CD8-positive, alpha-beta memory T cell (primary cell): ENCODE measurements at regions not wholly inside any gene's neighbourhood (a gene's known extent, or its start where the extent isn't known, plus 50 kb on each side); places are given as distances from the start of the nearest gene placed in this dataset.

ENCODE experiments used
- CTCF ChIA-PET: fragments of 350-600 bp; sonication (Branson Sonifier 250); formaldehyde crosslinking; loops from one replicate; lab custom pipeline; 2021; ENCODE audit warnings: antibody characterized with exemption; lab: Charles Lee
- POLR2A ChIA-PET: fragments of 350-600 bp; sonication (Branson Sonifier 250); formaldehyde crosslinking; loops from one replicate; lab custom pipeline; 2021; ENCODE audit warnings: antibody characterized with exemption; lab: Charles Lee
- DNase-seq, 5 donors: peaks; one replicate each; pipeline versions ENCODE4 v3.0.0 to v3.0.0-alpha.2; 2020 to 2022; ENCODE audit warnings: mixed read lengths in 1 of 5
- H3K27ac ChIP-seq: one replicate; pipeline ENCODE4 v1.7.0; 2013; ENCODE audit warnings: low read depth, mild to moderate bottlenecking, low read length, moderate library complexity
- H3K27me3 ChIP-seq: 2 replicates; pipeline ENCODE4 v1.7.0; 2013; ENCODE audit warnings: low read length, mild to moderate bottlenecking; ENCODE audit not compliant: insufficient read depth, poor library complexity, severe bottlenecking
- H3K36me3 ChIP-seq: 2 replicates; pipeline ENCODE4 v1.7.0; 2013; ENCODE audit warnings: mild to moderate bottlenecking, low read length, moderate library complexity; ENCODE audit not compliant: insufficient read depth
- H3K4me1 ChIP-seq: 2 replicates; pipeline ENCODE4 v1.7.0; 2013; ENCODE audit warnings: mild to moderate bottlenecking, low read length, moderate library complexity; ENCODE audit not compliant: insufficient read depth
- H3K4me3 ChIP-seq: 2 replicates; pipeline ENCODE4 v1.7.0; 2013; ENCODE audit warnings: mild to moderate bottlenecking, low read length
- H3K9me3 ChIP-seq: 2 replicates; pipeline ENCODE4 v1.7.0; 2013; ENCODE audit warnings: mild to moderate bottlenecking, low read length
- H3K27ac Mint-ChIP-seq, 8 donors: one replicate each; pipeline ENCODE4 v1.8.0; 2020 to 2021; ENCODE audit warnings: mixed read lengths in 8 of 8, mild to moderate bottlenecking in 6 of 8, inconsistent platforms in 3 of 8, moderate library complexity in 3 of 8
- H3K27me3 Mint-ChIP-seq, 2 donors: one replicate each; pipeline ENCODE4 v1.8.0; 2020 to 2021; ENCODE audit warnings: mixed read lengths in 2 of 2, mild to moderate bottlenecking in 1 of 2, moderate library complexity in 1 of 2
- H3K36me3 Mint-ChIP-seq, 3 donors: one replicate each; pipeline ENCODE4 v1.8.0; 2020 to 2021; ENCODE audit warnings: mixed read lengths in 3 of 3, inconsistent platforms in 1 of 3, mild to moderate bottlenecking in 1 of 3
- H3K4me1 Mint-ChIP-seq, 3 donors: one replicate each; pipeline ENCODE4 v1.8.0; 2020 to 2021; ENCODE audit warnings: mixed read lengths in 3 of 3, inconsistent platforms in 1 of 3, mild to moderate bottlenecking in 1 of 3
- H3K4me3 Mint-ChIP-seq, 7 donors: one replicate each; pipeline ENCODE4 v1.8.0; 2020 to 2021; ENCODE audit warnings: mixed read lengths in 7 of 7, mild to moderate bottlenecking in 6 of 7, moderate library complexity in 4 of 7, inconsistent platforms in 2 of 7
- H3K9me3 Mint-ChIP-seq, 5 donors: one replicate each; pipeline ENCODE4 v1.8.0; 2020 to 2022; ENCODE audit warnings: mixed read lengths in 5 of 5, mild to moderate bottlenecking in 3 of 5, moderate library complexity in 2 of 5, inconsistent platforms in 1 of 5

GRCh38 chr11:121928597-121929580 is 187.1 kb downstream of the BLID start:
- Histone ChIP-seq H3K36me3 (no peaks in the 10 kb centered on the region), H3K4me3 (no peak overlapping the region), H3K27ac (no peak overlapping the region), H3K9me3 (no peaks in the 10 kb centered on the region), H3K27me3 (no peaks in the 10 kb centered on the region), H3K4me1 (no peaks in the 10 kb centered on the region)
- no peaks in the 10 kb centered on the region for H3K36me3 Mint-ChIP-seq
- no peak overlapping the region for H3K27ac Mint-ChIP-seq
- peaks cover 0 to 5% (median 0%) of the 10 kb centered on the region in 5 donors for H3K9me3 Mint-ChIP-seq
- H3K4me3 Mint-ChIP-seq = no peak overlapping the region
- H3K27me3 Mint-ChIP-seq = peaks cover 2 to 15% of the 10 kb centered on the region in 2 donors
- DNase-seq = no peak
- CTCF ChIA-PET = no interaction called here
- H3K4me1 Mint-ChIP-seq = no peaks in the 10 kb centered on the region
- POLR2A ChIA-PET = no interaction called here

GRCh38 chr11:121927789-121928188 is 188.2 kb downstream of the BLID start:
- Histone ChIP-seq H3K4me3 (no peak overlapping the region), H3K36me3 (no peaks in the 10 kb centered on the region), H3K27ac (no peak overlapping the region), H3K27me3 (no peaks in the 10 kb centered on the region), H3K9me3 (no peaks in the 10 kb centered on the region), H3K4me1 (no peaks in the 10 kb centered on the region)
- no peak overlapping the region for H3K27ac Mint-ChIP-seq
- H3K27me3 Mint-ChIP-seq = peaks cover 1 to 15% of the 10 kb centered on the region in 2 donors
- no peak overlapping the region for H3K4me3 Mint-ChIP-seq
- no peak for DNase-seq
- ChIA-PET POLR2A (no interaction called here), CTCF (no interaction called here)
- peaks cover 0 to 5% (median 0%) of the 10 kb centered on the region in 5 donors for H3K9me3 Mint-ChIP-seq
- H3K36me3 Mint-ChIP-seq = no peaks in the 10 kb centered on the region
- no peaks in the 10 kb centered on the region for H3K4me1 Mint-ChIP-seq

GRCh38 chr11:121927097-121927785 is 188.8 kb downstream of the BLID start:
- H3K4me1 ChIP-seq = no peaks in the 10 kb centered on the region
- Mint-ChIP-seq H3K36me3 (no peaks in the 10 kb centered on the region), H3K27ac (no peak overlapping the region), H3K4me3 (no peak overlapping the region), H3K9me3 (peaks cover 0 to 5% (median 0%) of the 10 kb centered on the region in 5 donors), H3K27me3 (peaks cover 1 to 15% of the 10 kb centered on the region in 2 donors), H3K4me1 (no peaks in the 10 kb centered on the region)
- H3K36me3 ChIP-seq = no peaks in the 10 kb centered on the region
- no peak overlapping the region for H3K4me3 ChIP-seq
- no peaks in the 10 kb centered on the region for H3K27me3 ChIP-seq
- no peak for DNase-seq
- POLR2A ChIA-PET = no interaction called here
- H3K27ac ChIP-seq = no peak overlapping the region
- no peaks in the 10 kb centered on the region for H3K9me3 ChIP-seq
- CTCF ChIA-PET = no interaction called here

- H3K27me3 Mint-ChIP-seq = peaks cover 1 to 9% of the 10 kb centered on the region in 2 donors
- Histone ChIP-seq H3K27ac (no peak overlapping the region), H3K27me3 (no peaks in the 10 kb centered on the region), H3K9me3 (no peaks in the 10 kb centered on the region), H3K4me3 (no peak overlapping the region), H3K4me1 (no peaks in the 10 kb centered on the region), H3K36me3 (no peaks in the 10 kb centered on the region)
- DNase-seq = no peak
- no peak overlapping the region for H3K4me3 Mint-ChIP-seq
- H3K9me3 Mint-ChIP-seq = peaks cover 0 to 5% (median 0%) of the 10 kb centered on the region in 5 donors
- ChIA-PET POLR2A (no interaction called here), CTCF (no interaction called here)
- H3K27ac Mint-ChIP-seq = no peak overlapping the region
- H3K36me3 Mint-ChIP-seq = no peaks in the 10 kb centered on the region
- H3K4me1 Mint-ChIP-seq = no peaks in the 10 kb centered on the region
Measured at GRCh38 chr11:121924191-121924590, 191.8 kb downstream of the BLID start.

GRCh38 chr11:121917482-121917881 is 198.5 kb downstream of the BLID start:
- Mint-ChIP-seq H3K4me1 (no peaks in the 10 kb centered on the region), H3K27me3 (no peaks in the 10 kb centered on the region), H3K4me3 (no peak overlapping the region), H3K36me3 (no peaks in the 10 kb centered on the region), H3K27ac (no peak overlapping the region), H3K9me3 (no peaks in the 10 kb centered on the region)
- ChIA-PET POLR2A (no interaction called here), CTCF (no interaction called here)
- Histone ChIP-seq H3K4me3 (no peak overlapping the region), H3K36me3 (no peaks in the 10 kb centered on the region), H3K4me1 (no peaks in the 10 kb centered on the region), H3K27ac (no peak overlapping the region), H3K27me3 (no peaks in the 10 kb centered on the region), H3K9me3 (no peaks in the 10 kb centered on the region)
- no peak for DNase-seq

GRCh38 chr11:121914508-121915059 is 201.4 kb downstream of the BLID start:
- Histone ChIP-seq H3K4me3 (no peak overlapping the region), H3K27me3 (no peaks in the 10 kb centered on the region), H3K9me3 (no peaks in the 10 kb centered on the region), H3K4me1 (no peaks in the 10 kb centered on the region), H3K36me3 (no peaks in the 10 kb centered on the region), H3K27ac (no peak overlapping the region)
- no peak overlapping the region for H3K27ac Mint-ChIP-seq
- DNase-seq = no peak
- H3K27me3 Mint-ChIP-seq = peaks cover under 1 to 5% of the 10 kb centered on the region in 2 donors
- ChIA-PET POLR2A (no interaction called here), CTCF (no interaction called here)
- no peak overlapping the region for H3K4me3 Mint-ChIP-seq
- H3K36me3 Mint-ChIP-seq = no peaks in the 10 kb centered on the region
- no peaks in the 10 kb centered on the region for H3K4me1 Mint-ChIP-seq
- H3K9me3 Mint-ChIP-seq = no peaks in the 10 kb centered on the region

GRCh38 chr11:121909596-121909995 is 206.4 kb downstream of the BLID start:
- Histone ChIP-seq H3K4me1 (no peaks in the 10 kb centered on the region), H3K36me3 (no peaks in the 10 kb centered on the region), H3K27me3 (no peaks in the 10 kb centered on the region), H3K9me3 (no peaks in the 10 kb centered on the region), H3K27ac (no peak overlapping the region), H3K4me3 (no peak overlapping the region)
- H3K27me3 Mint-ChIP-seq = peaks cover 5 to 8% of the 10 kb centered on the region in 2 donors
- no peaks in the 10 kb centered on the region for H3K36me3 Mint-ChIP-seq
- no peak overlapping the region for H3K4me3 Mint-ChIP-seq
- no peak overlapping the region for H3K27ac Mint-ChIP-seq
- peaks cover 5 to 11% (median 6%) of the 10 kb centered on the region in 3 donors for H3K4me1 Mint-ChIP-seq
- POLR2A ChIA-PET = no interaction called here
- peaks cover 0 to 8% (median 0%) of the 10 kb centered on the region in 5 donors for H3K9me3 Mint-ChIP-seq
- CTCF ChIA-PET = no interaction called here
- DNase-seq = no peak

- no peak overlapping the region for H3K4me3 ChIP-seq
- no peaks in the 10 kb centered on the region for H3K9me3 ChIP-seq
- no peak for DNase-seq
- Mint-ChIP-seq H3K4me3 (no peak overlapping the region), H3K36me3 (no peaks in the 10 kb centered on the region), H3K4me1 (peaks cover 5 to 11% (median 6%) of the 10 kb centered on the region in 3 donors), H3K9me3 (peaks cover 0 to 8% (median 0%) of the 10 kb centered on the region in 5 donors), H3K27me3 (peaks cover 5 to 12% of the 10 kb centered on the region in 2 donors), H3K27ac (no peak overlapping the region)
- ChIA-PET CTCF (no interaction called here), POLR2A (no interaction called here)
- H3K27me3 ChIP-seq = no peaks in the 10 kb centered on the region
- H3K27ac ChIP-seq = no peak overlapping the region
- no peaks in the 10 kb centered on the region for H3K4me1 ChIP-seq
- H3K36me3 ChIP-seq = no peaks in the 10 kb centered on the region
Measured at GRCh38 chr11:121907379-121907778, 208.6 kb downstream of the BLID start.
